Suprapubic skin (tissue), 4 donors: ENCODE measurements at regions not wholly inside any gene's neighbourhood (a gene's known extent, or its start where the extent isn't known, plus 50 kb on each side); places are given as distances from the start of the nearest gene placed in this dataset.
"Not testable (repeated sequence)": the region's sequence is repeated elsewhere in the genome, so short reads cannot be mapped to it uniquely, and the experiment has no call there.

Source experiments
- DNase-seq, 2 donors: peaks; one replicate each; pipeline ENCODE4 v3.0.0-alpha.2; 2019; ENCODE audit warnings: low spot score in 2 of 2
- H3K27ac ChIP-seq: fragments of 200-600 bp; sonication (generic); one replicate; pipeline ENCODE4 v1.5.1; 2019
- H3K27me3 ChIP-seq: fragments of 200-600 bp; sonication (generic); one replicate; pipeline ENCODE4 v1.5.1; 2019
- H3K36me3 ChIP-seq: fragments of 200-600 bp; sonication (generic); one replicate; pipeline ENCODE4 v1.5.1; 2019
- H3K4me1 ChIP-seq: fragments of 200-600 bp; sonication (generic); one replicate; pipeline ENCODE4 v1.5.1; 2019
- H3K4me3 ChIP-seq: fragments of 200-600 bp; sonication (generic); one replicate; pipeline ENCODE4 v1.5.1; 2019; ENCODE audit warnings: mild to moderate bottlenecking
- H3K9me3 ChIP-seq: fragments of 200-600 bp; sonication (generic); one replicate; pipeline ENCODE4 v1.5.1; 2019
- EP300 ChIP-seq: sonication (generic); formaldehyde crosslinking; IDR thresholded peaks from one replicate; pipeline ENCODE4 v1.6.1; 2017; ENCODE audit warnings: antibody characterized with exemption
- POLR2A ChIP-seq, 2 donors: fragments of 450-650 bp; IDR thresholded peaks; one replicate each; pipeline ENCODE4 v1.6.1; 2017; ENCODE audit warnings: antibody characterized with exemption in 2 of 2, mild to moderate bottlenecking in 2 of 2, moderate library complexity in 2 of 2
- POLR2AphosphoS5 ChIP-seq, 3 donors: sonication (generic); formaldehyde crosslinking; IDR thresholded peaks; one replicate each; pipeline ENCODE4 v1.6.1; 2017; ENCODE audit warnings: antibody characterized with exemption in 3 of 3
- WGBS: methylation state at CpG from one replicate; pipeline ENCODE4 v1.1.5; 2018; 5-methylcytosine and 5-hydroxymethylcytosine counted together
- TF ChIP-seq, protein P1 (sequence below), 2 donors: fragments of 200-600 bp in 1 of 2; fragments of 450-650 bp in 1 of 2; sonication (generic) in 1 of 2; IDR thresholded peaks; one replicate each; pipeline ENCODE4 v1.5.1; 2016 to 2019; ENCODE audit warnings: antibody characterized with exemption in 2 of 2, mild to moderate bottlenecking in 1 of 2, moderate library complexity in 1 of 2

DNA sequence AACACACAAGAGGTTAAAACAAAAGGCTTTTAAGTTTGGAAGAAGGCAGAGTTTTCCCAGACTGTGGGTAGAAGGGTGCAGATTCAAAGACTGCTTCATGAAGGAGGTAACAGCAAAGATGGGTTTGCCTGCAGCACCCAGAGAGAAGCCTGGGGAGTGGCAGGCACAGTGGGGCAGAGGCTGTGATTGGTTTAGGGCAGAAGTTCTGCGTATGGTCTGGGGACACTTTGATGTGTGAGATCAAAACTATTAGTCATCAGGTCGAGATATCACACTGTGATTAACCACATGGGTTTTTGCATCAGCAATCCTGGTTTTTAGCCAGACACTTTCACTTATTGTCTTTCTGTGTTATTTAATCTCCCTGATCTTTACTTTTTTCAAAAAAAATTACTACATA lies 188.8 kb upstream of the GLRA1 start:
- Histone ChIP-seq H3K4me3 (no peak overlapping the region), H3K27me3 (no peaks in the 10 kb centered on the region), H3K36me3 (no peaks in the 10 kb centered on the region), H3K4me1 (no peaks in the 10 kb centered on the region), H3K9me3 (no peaks in the 10 kb centered on the region), H3K27ac (no peak overlapping the region)
- no peak for TF ChIP-seq EP300
- TF ChIP-seq, protein P1, sequence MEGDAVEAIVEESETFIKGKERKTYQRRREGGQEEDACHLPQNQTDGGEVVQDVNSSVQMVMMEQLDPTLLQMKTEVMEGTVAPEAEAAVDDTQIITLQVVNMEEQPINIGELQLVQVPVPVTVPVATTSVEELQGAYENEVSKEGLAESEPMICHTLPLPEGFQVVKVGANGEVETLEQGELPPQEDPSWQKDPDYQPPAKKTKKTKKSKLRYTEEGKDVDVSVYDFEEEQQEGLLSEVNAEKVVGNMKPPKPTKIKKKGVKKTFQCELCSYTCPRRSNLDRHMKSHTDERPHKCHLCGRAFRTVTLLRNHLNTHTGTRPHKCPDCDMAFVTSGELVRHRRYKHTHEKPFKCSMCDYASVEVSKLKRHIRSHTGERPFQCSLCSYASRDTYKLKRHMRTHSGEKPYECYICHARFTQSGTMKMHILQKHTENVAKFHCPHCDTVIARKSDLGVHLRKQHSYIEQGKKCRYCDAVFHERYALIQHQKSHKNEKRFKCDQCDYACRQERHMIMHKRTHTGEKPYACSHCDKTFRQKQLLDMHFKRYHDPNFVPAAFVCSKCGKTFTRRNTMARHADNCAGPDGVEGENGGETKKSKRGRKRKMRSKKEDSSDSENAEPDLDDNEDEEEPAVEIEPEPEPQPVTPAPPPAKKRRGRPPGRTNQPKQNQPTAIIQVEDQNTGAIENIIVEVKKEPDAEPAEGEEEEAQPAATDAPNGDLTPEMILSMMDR (IDR thresholded peaks at IDR 0.05) = no peak
- no peak for TF ChIP-seq POLR2AphosphoS5 (IDR thresholded peaks at IDR 0.05)
- TF ChIP-seq POLR2A (IDR thresholded peaks at IDR 0.05) = no peak
- WGBS = 43% methylated on average over 2 of the region's 2 CpGs
- no peak for DNase-seq

- H3K4me3 ChIP-seq = no peak overlapping the region
- DNase-seq = no peak
- no peaks in the 10 kb centered on the region for H3K36me3 ChIP-seq
- no peaks in the 10 kb centered on the region for H3K9me3 ChIP-seq
- no peak overlapping the region for H3K27ac ChIP-seq
- WGBS = 16% methylated on average over 3 of the region's 3 CpGs
- no peaks in the 10 kb centered on the region for H3K27me3 ChIP-seq
- H3K4me1 ChIP-seq = no peaks in the 10 kb centered on the region
- TF ChIP-seq POLR2A (IDR thresholded peaks at IDR 0.05) (no peak), POLR2AphosphoS5 (IDR thresholded peaks at IDR 0.05) (no peak), EP300 (no peak)
- TF ChIP-seq, protein P1 (IDR thresholded peaks at IDR 0.05) = no peak
Measured at GRCh38 chr5:152107220-152107619, 182.6 kb upstream of the GLRA1 start.

- 82% methylated on average over 2 of the region's 2 CpGs for WGBS
- TF ChIP-seq, protein P1 (IDR thresholded peaks at IDR 0.05) = no peak
- no peak for TF ChIP-seq POLR2AphosphoS5 (IDR thresholded peaks at IDR 0.05)
- no peak for TF ChIP-seq EP300
- TF ChIP-seq POLR2A (IDR thresholded peaks at IDR 0.05) = no peak
- H3K9me3 ChIP-seq = no peaks in the 10 kb centered on the region
- no peak for DNase-seq
- H3K27ac ChIP-seq = no peak overlapping the region
- no peaks in the 10 kb centered on the region for H3K4me1 ChIP-seq
- H3K36me3 ChIP-seq = no peaks in the 10 kb centered on the region
- no peaks in the 10 kb centered on the region for H3K27me3 ChIP-seq
- no peak overlapping the region for H3K4me3 ChIP-seq
Measured at GRCh38 chr5:152106571-152106970, 181.9 kb upstream of the GLRA1 start.

DNA sequence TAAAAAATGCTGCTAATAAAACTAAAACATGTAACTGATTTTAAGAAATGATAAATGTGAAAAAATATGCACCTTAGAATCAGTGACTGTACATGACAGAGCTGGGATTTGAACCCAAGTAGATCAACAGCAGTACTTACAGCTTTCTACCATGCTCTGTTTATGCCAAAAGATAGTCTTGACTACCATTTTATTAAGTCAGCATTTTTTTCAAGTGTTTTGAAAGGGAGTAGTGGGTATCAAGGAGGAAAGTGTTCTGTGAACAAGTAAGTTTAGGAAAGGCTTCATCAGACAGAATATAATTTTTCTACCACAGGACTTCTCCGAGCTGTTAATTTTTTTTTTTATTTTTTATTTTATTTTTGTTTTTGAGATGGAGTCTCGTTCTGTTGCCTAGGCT lies 180.4 kb upstream of the GLRA1 start:
- no peaks in the 10 kb centered on the region for H3K36me3 ChIP-seq
- TF ChIP-seq, protein P1 (IDR thresholded peaks at IDR 0.05) = no peak
- TF ChIP-seq POLR2A (IDR thresholded peaks at IDR 0.05) (no peak), EP300 (no peak), POLR2AphosphoS5 (IDR thresholded peaks at IDR 0.05) (no peak)
- H3K9me3 ChIP-seq = no peaks in the 10 kb centered on the region
- no peak overlapping the region for H3K4me3 ChIP-seq
- H3K27me3 ChIP-seq = no peaks in the 10 kb centered on the region
- WGBS = 96% methylated on average over 2 of the region's 2 CpGs
- no peak overlapping the region for H3K27ac ChIP-seq
- no peak for DNase-seq
- no peaks in the 10 kb centered on the region for H3K4me1 ChIP-seq

GRCh38 chr5:152104211-152104610 lies 179.6 kb upstream of the GLRA1 start:
- no peaks in the 10 kb centered on the region for H3K9me3 ChIP-seq
- TF ChIP-seq POLR2AphosphoS5 (IDR thresholded peaks at IDR 0.05) (no peak), EP300 (no peak), POLR2A (IDR thresholded peaks at IDR 0.05) (no peak)
- TF ChIP-seq, protein P1 (IDR thresholded peaks at IDR 0.05) = no peak
- H3K27ac ChIP-seq = no peak overlapping the region
- 65% methylated on average over 3 of the region's 3 CpGs for WGBS
- no peak for DNase-seq
- H3K4me3 ChIP-seq = no peak overlapping the region
- no peaks in the 10 kb centered on the region for H3K36me3 ChIP-seq
- H3K4me1 ChIP-seq = no peaks in the 10 kb centered on the region
- no peaks in the 10 kb centered on the region for H3K27me3 ChIP-seq

- DNase-seq, H3K4me3 ChIP-seq, H3K27me3 ChIP-seq, H3K27ac ChIP-seq, H3K36me3 ChIP-seq, H3K4me1 ChIP-seq, H3K9me3 ChIP-seq: not testable (repeated sequence)
- 79% methylated on average over 1 of the region's 1 CpG for WGBS
Measured at GRCh38 chr5:152102908-152103307, 178.3 kb upstream of the GLRA1 start.
